ENCODE measurements at regions not wholly inside any gene's neighbourhood (a gene's known extent, or its start where the extent isn't known, plus 50 kb on each side); places are given as distances from the start of the nearest gene placed in this dataset.

- no peak for TF ChIP-seq CTCF (IDR thresholded peaks at IDR 0.05)
- no peak for TF ChIP-seq POLR2A (IDR thresholded peaks at IDR 0.05)
- no peak for TF ChIP-seq POLR2AphosphoS5 (IDR thresholded peaks at IDR 0.05)
- TF ChIP-seq EP300 (IDR thresholded peaks at IDR 0.05; ENCODE audit: low read depth): no peak
Measured at GRCh38 chr4:114196606-114197005, 217.2 kb upstream of the ARSJ start.

All from transverse colon (tissue), 4 donors.